ENCODE measurements at regions not wholly inside any gene's neighbourhood (a gene's known extent, or its start where the extent isn't known, plus 50 kb on each side); places are given as distances from the start of the nearest gene placed in this dataset.

- Histone ChIP-seq H3K9me3 (ENCODE audit: control insufficient read depth in 4 of 4, insufficient read depth in 3 of 4, low read length in 3 of 4) (no peaks in the 10 kb centered on the region), H3K27ac (ENCODE audit: low read depth in 1 of 2, low read length in 1 of 2) (no peak overlapping the region), H3K36me3 (ENCODE audit: control insufficient read depth in 4 of 4, insufficient read depth in 4 of 4, low read length in 4 of 4) (no peaks in the 10 kb centered on the region), H3K4me3 (no peak overlapping the region), H3K27me3 (ENCODE audit: control insufficient read depth in 3 of 3, insufficient read depth in 3 of 3, low read length in 2 of 3) (no peaks in the 10 kb centered on the region), H3K4me1 (ENCODE audit: control insufficient read depth in 5 of 5, insufficient read depth in 5 of 5, low read length in 5 of 5) (no peaks in the 10 kb centered on the region), H3K9ac (ENCODE audit: insufficient read depth in 1 of 2, low read length in 2 of 2) (no peak overlapping the region)
- ATAC-seq (ENCODE audit: insufficient read depth, low FRiP score) (no peak), DNase-seq (no peak)
- TF ChIP-seq CTCF (IDR thresholded peaks at IDR 0.05; ENCODE audit: control extremely low read depth, extremely low read depth): no peak
- WGBS, 2 donors: 87 to 95% methylated on average over 1 of the region's 1 CpG
Observed at GRCh38 chr3:63034101-63034500, 158.9 kb upstream of the CADPS start.

- ATAC-seq (ENCODE audit: insufficient read depth, low FRiP score) (no peak), DNase-seq (no peak)
- Histone ChIP-seq H3K9me3 (ENCODE audit: control insufficient read depth in 4 of 4, insufficient read depth in 3 of 4, low read length in 3 of 4) (no peaks in the 10 kb centered on the region), H3K27ac (ENCODE audit: low read depth in 1 of 2, low read length in 1 of 2) (no peak overlapping the region), H3K4me3 (no peak overlapping the region), H3K4me1 (ENCODE audit: control insufficient read depth in 5 of 5, insufficient read depth in 5 of 5, low read length in 5 of 5) (no peaks in the 10 kb centered on the region), H3K36me3 (ENCODE audit: control insufficient read depth in 4 of 4, insufficient read depth in 4 of 4, low read length in 4 of 4) (no peaks in the 10 kb centered on the region), H3K27me3 (ENCODE audit: control insufficient read depth in 3 of 3, insufficient read depth in 3 of 3, low read length in 2 of 3) (peaks cover 0 to 2% (median 0%) of the 10 kb centered on the region in 3 donors), H3K9ac (ENCODE audit: insufficient read depth in 1 of 2, low read length in 2 of 2) (no peak overlapping the region)
- 76 to 84% methylated on average over 4 of the region's 4 CpGs for WGBS, 2 donors
- no peak for TF ChIP-seq CTCF (IDR thresholded peaks at IDR 0.05; ENCODE audit: control extremely low read depth, extremely low read depth)
Observed at GRCh38 chr3:63037116-63037515, 161.9 kb upstream of the CADPS start.

GRCh38 chr3:63042833-63043232 lies 167.6 kb upstream of the CADPS start:
- H3K36me3 ChIP-seq (ENCODE audit: control insufficient read depth in 4 of 4, insufficient read depth in 4 of 4, low read length in 4 of 4): no peaks in the 10 kb centered on the region
- H3K27ac ChIP-seq (ENCODE audit: low read depth in 1 of 2, low read length in 1 of 2): no peak overlapping the region
- ATAC-seq (ENCODE audit: insufficient read depth, low FRiP score) (no peak), DNase-seq (no peak)
- TF ChIP-seq CTCF (IDR thresholded peaks at IDR 0.05; ENCODE audit: control extremely low read depth, extremely low read depth): no peak
- no peaks in the 10 kb centered on the region for H3K4me1 ChIP-seq (ENCODE audit: control insufficient read depth in 5 of 5, insufficient read depth in 5 of 5, low read length in 5 of 5)
- H3K9ac ChIP-seq (ENCODE audit: insufficient read depth in 1 of 2, low read length in 2 of 2): no peak overlapping the region
- no peaks in the 10 kb centered on the region for H3K9me3 ChIP-seq (ENCODE audit: control insufficient read depth in 4 of 4, insufficient read depth in 3 of 4, low read length in 3 of 4)
- 89% methylated on average over 3 of the region's 3 CpGs for WGBS, 2 donors
- H3K4me3 ChIP-seq: no peak overlapping the region
- peaks cover 0 to 2% (median 0%) of the 10 kb centered on the region in 3 donors for H3K27me3 ChIP-seq (ENCODE audit: control insufficient read depth in 3 of 3, insufficient read depth in 3 of 3, low read length in 2 of 3)

GRCh38 chr3:63043631-63044030 lies 168.4 kb upstream of the CADPS start:
- Histone ChIP-seq H3K36me3 (ENCODE audit: control insufficient read depth in 4 of 4, insufficient read depth in 4 of 4, low read length in 4 of 4) (no peaks in the 10 kb centered on the region), H3K9me3 (ENCODE audit: control insufficient read depth in 4 of 4, insufficient read depth in 3 of 4, low read length in 3 of 4) (no peaks in the 10 kb centered on the region), H3K4me3 (no peak overlapping the region), H3K27me3 (ENCODE audit: control insufficient read depth in 3 of 3, insufficient read depth in 3 of 3, low read length in 2 of 3) (peaks cover 0 to 2% (median 0%) of the 10 kb centered on the region in 3 donors), H3K4me1 (ENCODE audit: control insufficient read depth in 5 of 5, insufficient read depth in 5 of 5, low read length in 5 of 5) (no peaks in the 10 kb centered on the region), H3K9ac (ENCODE audit: insufficient read depth in 1 of 2, low read length in 2 of 2) (no peak overlapping the region), H3K27ac (ENCODE audit: low read depth in 1 of 2, low read length in 1 of 2) (no peak overlapping the region)
- DNase-seq (no peak), ATAC-seq (ENCODE audit: insufficient read depth, low FRiP score) (peak; percentile 11)
- no peak for TF ChIP-seq CTCF (IDR thresholded peaks at IDR 0.05; ENCODE audit: control extremely low read depth, extremely low read depth)
- 67 to 79% methylated on average over 1 of the region's 1 CpG for WGBS, 2 donors
